ENCODE measurements at regions not wholly inside any gene's neighbourhood (a gene's known extent, or its start where the extent isn't known, plus 50 kb on each side); places are given as distances from the start of the nearest gene placed in this dataset.

- no peak for TF ChIP-seq EZH2 (IDR thresholded peaks at IDR 0.05; ENCODE audit: low read length, missing control alignments)
- TF ChIP-seq, protein P1, sequence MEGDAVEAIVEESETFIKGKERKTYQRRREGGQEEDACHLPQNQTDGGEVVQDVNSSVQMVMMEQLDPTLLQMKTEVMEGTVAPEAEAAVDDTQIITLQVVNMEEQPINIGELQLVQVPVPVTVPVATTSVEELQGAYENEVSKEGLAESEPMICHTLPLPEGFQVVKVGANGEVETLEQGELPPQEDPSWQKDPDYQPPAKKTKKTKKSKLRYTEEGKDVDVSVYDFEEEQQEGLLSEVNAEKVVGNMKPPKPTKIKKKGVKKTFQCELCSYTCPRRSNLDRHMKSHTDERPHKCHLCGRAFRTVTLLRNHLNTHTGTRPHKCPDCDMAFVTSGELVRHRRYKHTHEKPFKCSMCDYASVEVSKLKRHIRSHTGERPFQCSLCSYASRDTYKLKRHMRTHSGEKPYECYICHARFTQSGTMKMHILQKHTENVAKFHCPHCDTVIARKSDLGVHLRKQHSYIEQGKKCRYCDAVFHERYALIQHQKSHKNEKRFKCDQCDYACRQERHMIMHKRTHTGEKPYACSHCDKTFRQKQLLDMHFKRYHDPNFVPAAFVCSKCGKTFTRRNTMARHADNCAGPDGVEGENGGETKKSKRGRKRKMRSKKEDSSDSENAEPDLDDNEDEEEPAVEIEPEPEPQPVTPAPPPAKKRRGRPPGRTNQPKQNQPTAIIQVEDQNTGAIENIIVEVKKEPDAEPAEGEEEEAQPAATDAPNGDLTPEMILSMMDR (conservative IDR thresholded peaks at IDR 0.05 in 1 of 2, IDR thresholded peaks at IDR 0.05 in 1 of 2; ENCODE audit: low read depth in 1 of 2, low read length in 2 of 2) = no peak
These were observed 88.8 kb downstream of the TMX1 start for GRCh38 chr14:51328772-51329353.

Measured in fibroblast of lung (primary cell).